Panc1 (cell line): ENCODE measurements at regions not wholly inside any gene's neighbourhood (a gene's known extent, or its start where the extent isn't known, plus 50 kb on each side); places are given as distances from the start of the nearest gene placed in this dataset.
"Not testable (repeated sequence)": the region's sequence is repeated elsewhere in the genome, so short reads cannot be mapped to it uniquely, and the experiment has no call there.

Experiments
- ATAC-seq: fragments of 200-7000 bp; cut with Tn5 transposase; 2 replicates; pipeline ENCODE4 v1.9.1; 2020; ENCODE audit warnings: mild to moderate bottlenecking, moderate library complexity
- BruUV-seq: library from RNA; stranded (reverse); fragments of 400-500 nt; replicated peaks from 2 replicates; lab custom pipeline; 2021; lab: Mats Ljungman, UMichigan
- CTCF ChIA-PET: fragments of 300-600 bp; sonication (Branson Sonifier 250); formaldehyde crosslinking; loops from one replicate; lab custom pipeline; 2022; ENCODE audit warnings: antibody characterized with exemption; lab: Charles Lee
- POLR2A ChIA-PET: fragments of 300-600 bp; sonication (Branson Sonifier 250); formaldehyde crosslinking; loops from one replicate; lab custom pipeline; 2022; ENCODE audit warnings: antibody characterized with exemption; lab: Charles Lee
- DNase-seq: peaks from one replicate; pipeline ENCODE4 v3.0.0-alpha.2; 2010; ENCODE audit warnings: low read depth, low spot score
- H3K27ac ChIP-seq: 2 replicates; pipeline ENCODE4 v1.5.1; 2011; ENCODE audit warnings: mild to moderate bottlenecking, low read length, inconsistent platforms
- H3K27me3 ChIP-seq: fragments of 200-500 bp; sonication (Bioruptor generic); 2 replicates; pipeline ENCODE4 v1.6.0; 2014; ENCODE audit warnings: low read length, inconsistent platforms; ENCODE audit not compliant: control insufficient read depth, insufficient read depth
- H3K36me3 ChIP-seq: fragments of 200-500 bp; sonication (Bioruptor generic); 2 replicates; pipeline ENCODE4 v1.5.1; 2014; ENCODE audit warnings: inconsistent platforms, mild to moderate bottlenecking, low read length, moderate library complexity; ENCODE audit not compliant: control insufficient read depth, insufficient read depth
- H3K4me1 ChIP-seq: 2 replicates; pipeline ENCODE4 v1.5.1; 2011; ENCODE audit warnings: inconsistent platforms, mild to moderate bottlenecking, low read length, moderate library complexity; ENCODE audit not compliant: control insufficient read depth, insufficient read depth
- H3K4me3 ChIP-seq, 2 experiments: 2 replicates each; pipeline ENCODE4 v1.5.1; 2011 to 2012; ENCODE audit warnings: low read depth in 2 of 2, low read length in 2 of 2, mild to moderate bottlenecking in 2 of 2, inconsistent platforms in 1 of 2, moderate library complexity in 1 of 2
- H3K9me3 ChIP-seq: fragments of 200-500 bp; sonication (Bioruptor generic); 2 replicates; pipeline ENCODE4 v1.5.1; 2014; ENCODE audit warnings: low read depth, mild to moderate bottlenecking, inconsistent platforms, low read length, moderate library complexity; ENCODE audit not compliant: control insufficient read depth, insufficient read depth
- CTCF ChIP-seq: fragments of 450-650 bp; IDR thresholded peaks from 2 replicates; pipeline ENCODE4 v1.5.1; 2017; ENCODE audit warnings: mild to moderate bottlenecking
- POLR2AphosphoS5 ChIP-seq: IDR thresholded peaks from 2 replicates; pipeline ENCODE4 v1.6.1; 2012; ENCODE audit warnings: mild to moderate bottlenecking, low read depth, low read length, moderate library complexity
- REST ChIP-seq, 2 experiments: IDR thresholded peaks; 2 replicates each; pipeline ENCODE4 v1.6.1; 2011 to 2012; ENCODE audit warnings: low read depth in 2 of 2, control low read depth in 1 of 2, low read length in 1 of 2, mild to moderate bottlenecking in 1 of 2, moderate library complexity in 1 of 2; ENCODE audit not compliant: insufficient read depth in 1 of 2
- SIN3A ChIP-seq: IDR thresholded peaks from 2 replicates; pipeline ENCODE4 v1.6.1; 2012; ENCODE audit warnings: low read depth, mild to moderate bottlenecking, low read length, moderate library complexity, borderline replicate concordance; ENCODE audit not compliant: insufficient read depth
- TCF7L2 ChIP-seq: IDR thresholded peaks from 2 replicates; pipeline ENCODE4 v1.6.1; 2011; ENCODE audit warnings: mild to moderate bottlenecking, low read depth, low read length, inconsistent platforms
- in situ Hi-C: cut with HindIII; loops from 2 replicates; pipeline ENCODE4 v1.10.0; 2016; ENCODE audit warnings: low sequenced_read_pairs, low pct_unique_long_range_greater_than_20kb
- intact Hi-C: fragments of 100-400 bp; cut with micrococcal nuclease; formaldehyde crosslinking; loops from one replicate; pipeline ENCODE4 v1.10.0; 2022; ENCODE audit not compliant: unreplicated experiment

GRCh38 chr14:48275301-48275700, 599.9 kb upstream of the MDGA2 start:
- no peaks in the 10 kb centered on the region for H3K4me1 ChIP-seq
- in situ Hi-C loops, result no loop called here
- ChIA-PET POLR2A (no interaction called here), CTCF (no interaction called here)
- no peak overlapping the region for H3K4me3 ChIP-seq
- DNase-seq (no peak), ATAC-seq (no peak)
- no TSS peak for BruUV-seq
- no peaks in the 10 kb centered on the region for H3K9me3 ChIP-seq
- H3K36me3 ChIP-seq, result no peaks in the 10 kb centered on the region
- intact Hi-C loops, result no loop called here
- no peaks in the 10 kb centered on the region for H3K27me3 ChIP-seq
- TF ChIP-seq REST (IDR thresholded peaks at IDR 0.05; ENCODE audit: insufficient read depth in 1 of 2, low read depth in 2 of 2, low read length in 1 of 2) (no peak), CTCF (no peak), TCF7L2 (no peak), POLR2AphosphoS5 (no peak), SIN3A (no peak)
- H3K27ac ChIP-seq, result no peak overlapping the region

- TF ChIP-seq CTCF (no peak), REST (IDR thresholded peaks at IDR 0.05; ENCODE audit: insufficient read depth in 1 of 2, low read depth in 2 of 2, low read length in 1 of 2) (no peak), POLR2AphosphoS5 (no peak), SIN3A (no peak), TCF7L2 (no peak)
- Histone ChIP-seq H3K36me3 (no peaks in the 10 kb centered on the region), H3K27ac (no peak overlapping the region), H3K27me3 (no peaks in the 10 kb centered on the region), H3K9me3 (no peaks in the 10 kb centered on the region), H3K4me1 (no peaks in the 10 kb centered on the region), H3K4me3 (no peak overlapping the region)
- no peak for ATAC-seq
- in situ Hi-C loops (no loop called here), intact Hi-C loops (no loop called here)
- no TSS peak for BruUV-seq
- DNase-seq, result no peak
- POLR2A ChIA-PET, result no interaction called here
- CTCF ChIA-PET, result no interaction called here
Measured at GRCh38 chr14:48274826-48275225, 599.4 kb upstream of the MDGA2 start.

GRCh38 chr14:48267926-48268325, 592.5 kb upstream of the MDGA2 start:
- in situ Hi-C loops, result not testable (repeated sequence)

GRCh38 chr14:48266201-48266600, 590.8 kb upstream of the MDGA2 start:
- H3K9me3 ChIP-seq, intact Hi-C loops, H3K4me1 ChIP-seq, in situ Hi-C loops, BruUV-seq, POLR2A ChIA-PET, H3K27ac ChIP-seq, H3K27me3 ChIP-seq, CTCF ChIA-PET, H3K4me3 ChIP-seq, DNase-seq, H3K36me3 ChIP-seq, ATAC-seq: not testable (repeated sequence)

More at GRCh38 chr14:48267926-48268325, 592.5 kb upstream of the MDGA2 start:
- H3K9me3 ChIP-seq, POLR2A ChIA-PET, H3K27ac ChIP-seq, DNase-seq, BruUV-seq, intact Hi-C loops, H3K4me3 ChIP-seq, CTCF ChIA-PET, H3K36me3 ChIP-seq, H3K27me3 ChIP-seq, H3K4me1 ChIP-seq, ATAC-seq: not testable (repeated sequence)
